WTC11 (cell line): ENCODE measurements at regions not wholly inside any gene's neighbourhood (a gene's known extent, or its start where the extent isn't known, plus 50 kb on each side); places are given as distances from the start of the nearest gene placed in this dataset.
"Not testable (repeated sequence)": the region's sequence is repeated elsewhere in the genome, so short reads cannot be mapped to it uniquely, and the experiment has no call there.

ENCODE experiments used
- ATAC-seq: fragments of 200-7000 bp; cut with Tn5 transposase; 2 replicates; pipeline ENCODE4 v1.10.0; 2021; ENCODE audit warnings: mild to moderate bottlenecking, moderate library complexity
- CTCF ChIA-PET: fragments of 300-600 bp; sonication (Branson Sonifier 250); formaldehyde crosslinking; loops from one replicate; lab custom pipeline; 2021; ENCODE audit warnings: antibody characterized with exemption; lab: Charles Lee
- POLR2A ChIA-PET: fragments of 350-600 bp; sonication (Branson Sonifier 250); formaldehyde crosslinking; loops from one replicate; lab custom pipeline; 2021; ENCODE audit warnings: antibody characterized with exemption; lab: Charles Lee
- DNase-seq: peaks from one replicate; pipeline ENCODE4 v3.0.0; 2021; ENCODE audit warnings: low spot score
- H3K27ac Mint-ChIP-seq: 2 replicates; pipeline ENCODE4 v1.8.0; 2021; ENCODE audit warnings: mixed read lengths
- H3K27me3 Mint-ChIP-seq: 2 replicates; pipeline ENCODE4 v1.8.0; 2021; ENCODE audit warnings: low read depth, mild to moderate bottlenecking, moderate library complexity, mixed read lengths
- H3K36me3 Mint-ChIP-seq: 2 replicates; pipeline ENCODE4 v1.8.0; 2021; ENCODE audit warnings: mixed read lengths
- H3K4me1 Mint-ChIP-seq: 2 replicates; pipeline ENCODE4 v1.8.0; 2022; ENCODE audit warnings: mixed read lengths
- H3K4me3 Mint-ChIP-seq: 2 replicates; pipeline ENCODE4 v1.8.0; 2021; ENCODE audit warnings: mild to moderate bottlenecking, moderate library complexity, mixed read lengths
- H3K9me3 Mint-ChIP-seq: 2 replicates; pipeline ENCODE4 v1.8.0; 2021; ENCODE audit warnings: mixed read lengths
- CDX4 ChIP-seq: fragments of 250-450 bp; sonication (Bioruptor Pico); IDR thresholded peaks from 2 replicates; pipeline ENCODE4 v1.9.0; 2021; ENCODE audit warnings: moderate library complexity, mild to moderate bottlenecking, inconsistent platforms, borderline replicate concordance
- CREM ChIP-seq: sonication (generic); formaldehyde crosslinking; IDR thresholded peaks from 2 replicates; pipeline ENCODE4 v1.8.1; 2022; ENCODE audit warnings: mild to moderate bottlenecking, missing genetic modification reagents, moderate library complexity
- FOXJ3 ChIP-seq: sonication (generic); formaldehyde crosslinking; IDR thresholded peaks from 2 replicates; pipeline ENCODE4 v1.9.0; 2021; ENCODE audit warnings: missing genetic modification reagents, mild to moderate bottlenecking, borderline replicate concordance
- GABPB1 ChIP-seq: sonication (generic); formaldehyde crosslinking; IDR thresholded peaks from 2 replicates; pipeline ENCODE4 v1.8.1; 2023; ENCODE audit warnings: mild to moderate bottlenecking, missing genetic modification reagents
- HMGXB4 ChIP-seq: sonication (generic); formaldehyde crosslinking; IDR thresholded peaks from 2 replicates; pipeline ENCODE4 v1.8.1; 2023; ENCODE audit warnings: mild to moderate bottlenecking, moderate library complexity, missing genetic modification reagents
- JAZF1 ChIP-seq: fragments of 250-450 bp; sonication (Bioruptor Pico); IDR thresholded peaks from 2 replicates; pipeline ENCODE4 v1.9.0; 2021; ENCODE audit warnings: moderate library complexity, mild to moderate bottlenecking, inconsistent platforms
- JUN ChIP-seq: sonication (generic); formaldehyde crosslinking; IDR thresholded peaks from 2 replicates; pipeline ENCODE4 v1.8.0; 2023; ENCODE audit warnings: mild to moderate bottlenecking, missing genetic modification reagents
- KAT7 ChIP-seq: sonication (generic); formaldehyde crosslinking; IDR thresholded peaks from 2 replicates; pipeline ENCODE4 v1.8.1; 2023; ENCODE audit warnings: missing genetic modification reagents, mild to moderate bottlenecking, borderline replicate concordance
- MAX ChIP-seq: sonication (generic); formaldehyde crosslinking; IDR thresholded peaks from 2 replicates; pipeline ENCODE4 v1.8.0; 2022; ENCODE audit warnings: mild to moderate bottlenecking, missing genetic modification reagents
- MLX ChIP-seq: sonication (generic); formaldehyde crosslinking; IDR thresholded peaks from 2 replicates; pipeline ENCODE4 v1.8.1; 2023; ENCODE audit warnings: mild to moderate bottlenecking, missing genetic modification reagents, moderate library complexity
- NR3C1 ChIP-seq: sonication (generic); formaldehyde crosslinking; conservative IDR thresholded peaks from 2 replicates; pipeline ENCODE4 v1.8.1; 2023; ENCODE audit warnings: low read depth, mild to moderate bottlenecking, missing genetic modification reagents
- OVOL2 ChIP-seq: fragments of 250-450 bp; sonication (Bioruptor Pico); IDR thresholded peaks from 2 replicates; pipeline ENCODE4 v1.9.0; 2021; ENCODE audit warnings: mild to moderate bottlenecking, borderline replicate concordance
- RORB ChIP-seq: fragments of 250-450 bp; sonication (Bioruptor Pico); IDR thresholded peaks from 2 replicates; pipeline ENCODE4 v1.9.0; 2021; ENCODE audit warnings: mild to moderate bottlenecking
- TEAD1 ChIP-seq: sonication (generic); formaldehyde crosslinking; IDR thresholded peaks from 2 replicates; pipeline ENCODE4 v1.8.0; 2022; ENCODE audit warnings: mild to moderate bottlenecking, missing genetic modification reagents
- ZNF425 ChIP-seq: fragments of 250-450 bp; sonication (Bioruptor Pico); conservative IDR thresholded peaks from 2 replicates; pipeline ENCODE4 v1.9.0; 2021; ENCODE audit warnings: mild to moderate bottlenecking
- TF ChIP-seq, protein P1 (sequence below): sonication (generic); formaldehyde crosslinking; IDR thresholded peaks from 2 replicates; pipeline ENCODE4 v1.8.0; 2023; ENCODE audit warnings: missing genetic modification reagents
- TF ChIP-seq, protein P2 (sequence below): sonication (generic); formaldehyde crosslinking; IDR thresholded peaks from 2 replicates; pipeline ENCODE4 v1.8.1; 2022; ENCODE audit warnings: missing genetic modification reagents, borderline replicate concordance
- TF ChIP-seq, protein P3 (sequence below): sonication (generic); formaldehyde crosslinking; IDR thresholded peaks from 2 replicates; pipeline ENCODE4 v1.8.1; 2022; ENCODE audit warnings: low read depth, mild to moderate bottlenecking, moderate library complexity, missing genetic modification reagents, borderline replicate concordance

- Mint-ChIP-seq H3K27me3 (peaks cover 18% of the 10 kb centered on the region), H3K36me3 (peaks cover 34% of the 10 kb centered on the region), H3K9me3 (peaks cover 41% of the 10 kb centered on the region)
- DNase-seq, H3K4me1 Mint-ChIP-seq, ATAC-seq, H3K27ac Mint-ChIP-seq, H3K4me3 Mint-ChIP-seq, CTCF ChIA-PET, POLR2A ChIA-PET: not testable (repeated sequence)
Observed at GRCh38 chr14:105699706-105700105, 173.3 kb downstream of the TMEM121 start.

- H3K4me3 Mint-ChIP-seq, ATAC-seq, DNase-seq, CTCF ChIA-PET, H3K4me1 Mint-ChIP-seq, POLR2A ChIA-PET, H3K27ac Mint-ChIP-seq: not testable (repeated sequence)
- H3K27me3 Mint-ChIP-seq: peaks cover 13% of the 10 kb centered on the region
- peaks cover 40% of the 10 kb centered on the region for H3K9me3 Mint-ChIP-seq
- peaks cover 31% of the 10 kb centered on the region for H3K36me3 Mint-ChIP-seq
Observed at GRCh38 chr14:105700146-105700545, 173.8 kb downstream of the TMEM121 start.

DNA sequence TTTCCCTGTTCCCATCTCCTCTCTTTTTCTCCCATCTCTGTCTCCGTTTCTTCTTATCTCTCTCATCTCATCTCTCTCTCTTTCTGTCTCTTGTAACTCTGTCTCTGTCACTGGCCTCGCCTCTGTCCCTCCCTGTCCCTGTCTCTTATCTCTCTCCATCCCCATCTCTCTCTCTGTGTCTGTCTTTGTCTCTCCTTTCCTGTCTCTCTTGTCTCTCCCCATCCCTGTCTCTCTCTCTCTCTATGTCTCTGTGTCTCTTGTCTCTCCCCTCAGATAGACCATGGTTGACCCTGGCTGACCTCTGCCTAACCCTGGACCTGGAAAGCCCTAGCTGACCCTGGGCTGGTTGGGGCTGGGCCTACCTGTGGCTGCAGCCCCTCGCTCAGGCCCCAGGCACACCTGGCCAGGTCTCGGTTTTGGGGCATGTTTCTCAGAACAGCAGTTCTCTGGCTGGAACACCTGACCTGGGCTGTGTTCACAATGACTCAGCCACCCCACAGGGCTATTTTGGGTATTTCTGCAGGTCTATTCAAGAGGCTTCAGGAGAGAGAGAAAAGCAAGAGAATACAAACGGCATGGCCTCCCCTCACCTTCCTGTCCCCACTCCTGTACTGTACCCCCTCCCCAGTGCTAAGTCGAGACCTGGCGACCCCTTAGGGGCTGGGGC lies 174.4 kb downstream of the TMEM121 start:
- Mint-ChIP-seq H3K4me3 (no peak overlapping the region), H3K9me3 (peaks cover 42% of the 10 kb centered on the region), H3K27me3 (peaks cover 10% of the 10 kb centered on the region), H3K4me1 (no peaks in the 10 kb centered on the region), H3K27ac (no peak overlapping the region), H3K36me3 (peaks cover 34% of the 10 kb centered on the region)
- ChIA-PET CTCF (no interaction called here), POLR2A (no interaction called here)
- TF ChIP-seq MAX (CRISPR knock-in tag): no peak
- TF ChIP-seq, protein P1, sequence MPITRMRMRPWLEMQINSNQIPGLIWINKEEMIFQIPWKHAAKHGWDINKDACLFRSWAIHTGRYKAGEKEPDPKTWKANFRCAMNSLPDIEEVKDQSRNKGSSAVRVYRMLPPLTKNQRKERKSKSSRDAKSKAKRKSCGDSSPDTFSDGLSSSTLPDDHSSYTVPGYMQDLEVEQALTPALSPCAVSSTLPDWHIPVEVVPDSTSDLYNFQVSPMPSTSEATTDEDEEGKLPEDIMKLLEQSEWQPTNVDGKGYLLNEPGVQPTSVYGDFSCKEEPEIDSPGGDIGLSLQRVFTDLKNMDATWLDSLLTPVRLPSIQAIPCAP (CRISPR knock-in tag): no peak
- no peak for TF ChIP-seq TEAD1 (CRISPR knock-in tag)
- TF ChIP-seq NR3C1 (CRISPR knock-in tag): no peak
- TF ChIP-seq, protein P2, sequence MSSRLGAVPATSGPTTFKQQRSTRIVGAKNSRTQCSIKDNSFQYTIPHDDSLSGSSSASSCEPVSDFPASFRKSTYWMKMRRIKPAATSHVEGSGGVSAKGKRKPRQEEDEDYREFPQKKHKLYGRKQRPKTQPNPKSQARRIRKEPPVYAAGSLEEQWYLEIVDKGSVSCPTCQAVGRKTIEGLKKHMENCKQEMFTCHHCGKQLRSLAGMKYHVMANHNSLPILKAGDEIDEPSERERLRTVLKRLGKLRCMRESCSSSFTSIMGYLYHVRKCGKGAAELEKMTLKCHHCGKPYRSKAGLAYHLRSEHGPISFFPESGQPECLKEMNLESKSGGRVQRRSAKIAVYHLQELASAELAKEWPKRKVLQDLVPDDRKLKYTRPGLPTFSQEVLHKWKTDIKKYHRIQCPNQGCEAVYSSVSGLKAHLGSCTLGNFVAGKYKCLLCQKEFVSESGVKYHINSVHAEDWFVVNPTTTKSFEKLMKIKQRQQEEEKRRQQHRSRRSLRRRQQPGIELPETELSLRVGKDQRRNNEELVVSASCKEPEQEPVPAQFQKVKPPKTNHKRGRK (CRISPR knock-in tag): no peak
- no peak for TF ChIP-seq RORB
- TF ChIP-seq FOXJ3 (CRISPR knock-in tag): no peak
- no peak for TF ChIP-seq MLX (CRISPR knock-in tag)
- no peak for TF ChIP-seq KAT7 (CRISPR knock-in tag)
- TF ChIP-seq JAZF1: no peak
- ATAC-seq (no peak), DNase-seq (no peak)

- H3K27me3 Mint-ChIP-seq: peaks cover 10% of the 10 kb centered on the region
- DNase-seq (no peak), ATAC-seq (no peak)
- peaks cover 42% of the 10 kb centered on the region for H3K9me3 Mint-ChIP-seq
- H3K27ac Mint-ChIP-seq: no peak overlapping the region
- H3K36me3 Mint-ChIP-seq: peaks cover 34% of the 10 kb centered on the region
- H3K4me3 Mint-ChIP-seq: no peak overlapping the region
- ChIA-PET CTCF (no interaction called here), POLR2A (no interaction called here)
- no peaks in the 10 kb centered on the region for H3K4me1 Mint-ChIP-seq
- no peak for TF ChIP-seq OVOL2 (CRISPR knock-in tag)
- TF ChIP-seq, protein P3, sequence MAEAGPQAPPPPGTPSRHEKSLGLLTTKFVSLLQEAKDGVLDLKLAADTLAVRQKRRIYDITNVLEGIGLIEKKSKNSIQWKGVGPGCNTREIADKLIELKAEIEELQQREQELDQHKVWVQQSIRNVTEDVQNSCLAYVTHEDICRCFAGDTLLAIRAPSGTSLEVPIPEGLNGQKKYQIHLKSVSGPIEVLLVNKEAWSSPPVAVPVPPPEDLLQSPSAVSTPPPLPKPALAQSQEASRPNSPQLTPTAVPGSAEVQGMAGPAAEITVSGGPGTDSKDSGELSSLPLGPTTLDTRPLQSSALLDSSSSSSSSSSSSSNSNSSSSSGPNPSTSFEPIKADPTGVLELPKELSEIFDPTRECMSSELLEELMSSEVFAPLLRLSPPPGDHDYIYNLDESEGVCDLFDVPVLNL: no peak
- no peak for TF ChIP-seq CREM
- TF ChIP-seq RORB: no peak
- TF ChIP-seq HMGXB4 (CRISPR knock-in tag): no peak
- no peak for TF ChIP-seq ZNF425 (CRISPR knock-in tag)
- TF ChIP-seq CDX4 (CRISPR knock-in tag): no peak
- TF ChIP-seq GABPB1: no peak
- no peak for TF ChIP-seq JUN (CRISPR knock-in tag)
Observed at GRCh38 chr14:105701456-105702274, 175.3 kb downstream of the TMEM121 start.
